ENCODE measurements at regions not wholly inside any gene's neighbourhood (a gene's known extent, or its start where the extent isn't known, plus 50 kb on each side); places are given as distances from the start of the nearest gene placed in this dataset.
A peak's percentile ranks its signal among the peaks of the same experiment; 100 is the strongest.

- no peak for DNase-seq (ENCODE audit: low read depth in 4 of 4, low spot score in 3 of 4)
Observed at GRCh38 chr3:61311044-61311443, 59.8 kb upstream of the FHIT start.

- peak; percentile 18 to 37 (median 28) for DNase-seq (ENCODE audit: low read depth in 4 of 4, low spot score in 3 of 4)
Observed at GRCh38 chr3:61315871-61316270, 64.6 kb upstream of the FHIT start.

GRCh38 chr3:61323094-61323493 lies 71.8 kb upstream of the FHIT start:
- DNase-seq (ENCODE audit: low read depth in 4 of 4, low spot score in 3 of 4): no peak

- DNase-seq (ENCODE audit: low read depth in 4 of 4, low spot score in 3 of 4): no peak
Observed at GRCh38 chr3:61331929-61332552, 80.8 kb upstream of the FHIT start.

- DNase-seq (ENCODE audit: low read depth in 4 of 4, low spot score in 3 of 4): no peak
Observed at GRCh38 chr3:61333192-61333961, 82.1 kb upstream of the FHIT start.

GRCh38 chr3:61334783-61335182 lies 83.5 kb upstream of the FHIT start:
- no peak for DNase-seq (ENCODE audit: low read depth in 4 of 4, low spot score in 3 of 4)

- no peak for DNase-seq (ENCODE audit: low read depth in 4 of 4, low spot score in 3 of 4)
Observed at GRCh38 chr3:61340931-61341461, 89.7 kb upstream of the FHIT start.

GRCh38 chr3:61343543-61343942 lies 92.3 kb upstream of the FHIT start:
- no peak for DNase-seq (ENCODE audit: low read depth in 4 of 4, low spot score in 3 of 4)

- DNase-seq (ENCODE audit: low read depth in 4 of 4, low spot score in 3 of 4): no peak
Observed at GRCh38 chr3:61345020-61345419, 93.8 kb upstream of the FHIT start.

- DNase-seq (ENCODE audit: low read depth in 4 of 4, low spot score in 3 of 4): no peak
Observed at GRCh38 chr3:61347981-61348380, 96.7 kb upstream of the FHIT start.

GRCh38 chr3:61349717-61350116 lies 98.5 kb upstream of the FHIT start:
- no peak for DNase-seq (ENCODE audit: low read depth in 4 of 4, low spot score in 3 of 4)

GRCh38 chr3:61350782-61351309 lies 99.6 kb upstream of the FHIT start:
- no peak for DNase-seq (ENCODE audit: low read depth in 4 of 4, low spot score in 3 of 4)

GRCh38 chr3:61352306-61352705 lies 101.1 kb upstream of the FHIT start:
- no peak for DNase-seq (ENCODE audit: low read depth in 4 of 4, low spot score in 3 of 4)

GRCh38 chr3:61353382-61353781 lies 102.1 kb upstream of the FHIT start:
- DNase-seq (ENCODE audit: low read depth in 4 of 4, low spot score in 3 of 4): no peak

GRCh38 chr3:61354604-61355003 lies 103.4 kb upstream of the FHIT start:
- no peak for DNase-seq (ENCODE audit: low read depth in 4 of 4, low spot score in 3 of 4)

- DNase-seq (ENCODE audit: low read depth in 4 of 4, low spot score in 3 of 4): no peak
Observed at GRCh38 chr3:61356685-61357084, 105.4 kb upstream of the FHIT start.

- no peak for DNase-seq (ENCODE audit: low read depth in 4 of 4, low spot score in 3 of 4)
Observed at GRCh38 chr3:61357902-61358301, 106.7 kb upstream of the FHIT start.

GRCh38 chr3:61358364-61358763 lies 107.1 kb upstream of the FHIT start:
- DNase-seq (ENCODE audit: low read depth in 4 of 4, low spot score in 3 of 4): peak; percentile 19 to 50 (median 35)

GRCh38 chr3:61360297-61360965 lies 109.2 kb upstream of the FHIT start:
- no peak for DNase-seq (ENCODE audit: low read depth in 4 of 4, low spot score in 3 of 4)

- no peak for DNase-seq (ENCODE audit: low read depth in 4 of 4, low spot score in 3 of 4)
Observed at GRCh38 chr3:61369678-61370077, 118.4 kb upstream of the FHIT start.

GRCh38 chr3:61371123-61371522 lies 119.9 kb upstream of the FHIT start:
- DNase-seq (ENCODE audit: low read depth in 4 of 4, low spot score in 3 of 4): no peak
